ENCODE measurements at regions not wholly inside any gene's neighbourhood (a gene's known extent, or its start where the extent isn't known, plus 50 kb on each side); places are given as distances from the start of the nearest gene placed in this dataset.

DNA sequence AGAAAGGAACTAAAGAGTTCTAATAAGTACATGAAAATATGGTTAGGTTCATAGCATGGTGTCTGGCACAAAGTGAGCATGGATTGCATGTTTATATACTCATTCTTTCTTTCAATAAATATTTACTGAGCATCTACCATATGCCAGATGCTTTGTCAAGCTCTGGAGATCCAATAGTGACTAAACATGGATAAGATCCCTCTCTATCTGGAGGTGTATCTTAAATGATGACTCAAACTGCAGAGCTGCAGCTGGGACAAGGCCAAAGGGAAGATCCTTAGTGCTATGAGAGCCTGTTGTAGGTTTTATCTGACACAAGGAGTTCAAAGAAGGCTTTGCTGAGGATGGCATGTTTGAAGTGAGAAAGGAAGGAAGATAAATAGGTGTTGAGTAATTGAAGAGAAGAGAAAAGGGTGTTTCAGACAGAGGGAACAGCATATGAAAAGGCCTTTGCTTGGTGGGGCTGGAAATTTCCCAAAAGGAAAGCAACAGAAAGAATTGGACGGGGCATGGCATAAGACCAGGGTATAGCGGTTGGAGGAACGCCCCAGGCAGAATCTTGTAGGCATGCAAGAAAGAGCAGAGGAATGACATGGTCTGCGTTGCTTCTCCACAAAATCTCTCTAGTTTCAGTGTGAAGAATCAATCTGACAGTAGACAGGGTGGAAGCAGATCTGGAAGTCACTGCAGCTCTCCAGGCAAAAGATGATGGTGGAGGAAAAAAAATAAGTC lies 239.9 kb upstream of the LRTM1 start:
- CTCF ChIA-PET (ENCODE audit: low intra/inter-chr PET ratio) = no interaction called here
- ATAC-seq (no peak), DNase-seq (ENCODE audit: extremely low read depth in 1 of 4, low spot score in 3 of 4) (no peak), FAIRE-seq (no peak)
- Histone ChIP-seq H3K9me3 (replicated peaks; ENCODE audit: control insufficient read depth, insufficient read depth, low read depth, low read length) (no peaks in the 10 kb centered on the region), H3K4me2 (ENCODE audit: insufficient read depth, low read length) (no peak overlapping the region), H3K36me3 (ENCODE audit: control insufficient read depth, insufficient read depth, low read length) (no peaks in the 10 kb centered on the region), H3K27me3 (ENCODE audit: control insufficient read depth in 2 of 2, insufficient read depth in 2 of 2, low read length in 2 of 2) (no peaks in the 10 kb centered on the region), H3K9ac (ENCODE audit: insufficient read depth in 1 of 2, low read depth in 2 of 2, low read length in 2 of 2) (no peak overlapping the region), H4K20me1 (replicated peaks; ENCODE audit: control insufficient read depth, insufficient read depth, low read length) (no peaks in the 10 kb centered on the region), H2AFZ (ENCODE audit: low read depth, low read length) (no peak overlapping the region), H3K9me1 (ENCODE audit: control insufficient read depth, insufficient read depth, low read length) (no peaks in the 10 kb centered on the region), H3K27ac (ENCODE audit: extremely low read depth, low read depth, low read length) (no peak overlapping the region), H3K4me3 (no peak overlapping the region), H3K4me1 (replicated peaks in 1 of 2; ENCODE audit: control insufficient read depth in 2 of 2, insufficient read depth in 2 of 2, low read length in 2 of 2) (no peaks in the 10 kb centered on the region), H3K79me2 (ENCODE audit: control insufficient read depth, insufficient read depth, low read length) (no peaks in the 10 kb centered on the region)
- in situ Hi-C loops (cut with MboI) = no loop called here
- TF ChIP-seq, protein P1, sequence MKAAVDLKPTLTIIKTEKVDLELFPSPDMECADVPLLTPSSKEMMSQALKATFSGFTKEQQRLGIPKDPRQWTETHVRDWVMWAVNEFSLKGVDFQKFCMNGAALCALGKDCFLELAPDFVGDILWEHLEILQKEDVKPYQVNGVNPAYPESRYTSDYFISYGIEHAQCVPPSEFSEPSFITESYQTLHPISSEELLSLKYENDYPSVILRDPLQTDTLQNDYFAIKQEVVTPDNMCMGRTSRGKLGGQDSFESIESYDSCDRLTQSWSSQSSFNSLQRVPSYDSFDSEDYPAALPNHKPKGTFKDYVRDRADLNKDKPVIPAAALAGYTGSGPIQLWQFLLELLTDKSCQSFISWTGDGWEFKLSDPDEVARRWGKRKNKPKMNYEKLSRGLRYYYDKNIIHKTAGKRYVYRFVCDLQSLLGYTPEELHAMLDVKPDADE (conservative IDR thresholded peaks at IDR 0.05; ENCODE audit: control insufficient read depth, low read depth, low read length) = no peak
- no peak for TF ChIP-seq RB1 (IDR thresholded peaks at IDR 0.05; ENCODE audit: low read depth)
- no peak for TF ChIP-seq ZBTB7A (IDR thresholded peaks at IDR 0.05; ENCODE audit: borderline replicate concordance, control insufficient read depth, low read depth, low read length)
- no peak for TF ChIP-seq RBM22 (IDR thresholded peaks at IDR 0.05; ENCODE audit: low read depth, low read length, poor library complexity, severe bottlenecking)
- TF ChIP-seq TEAD4 (IDR thresholded peaks at IDR 0.05; ENCODE audit: low read length) = no peak
- TF ChIP-seq TEAD4 (CRISPR knock-in tag; IDR thresholded peaks at IDR 0.05; ENCODE audit: borderline replicate concordance) = no peak
- no peak for TF ChIP-seq HDAC2 (IDR thresholded peaks at IDR 0.05)
- TF ChIP-seq, protein P2, sequence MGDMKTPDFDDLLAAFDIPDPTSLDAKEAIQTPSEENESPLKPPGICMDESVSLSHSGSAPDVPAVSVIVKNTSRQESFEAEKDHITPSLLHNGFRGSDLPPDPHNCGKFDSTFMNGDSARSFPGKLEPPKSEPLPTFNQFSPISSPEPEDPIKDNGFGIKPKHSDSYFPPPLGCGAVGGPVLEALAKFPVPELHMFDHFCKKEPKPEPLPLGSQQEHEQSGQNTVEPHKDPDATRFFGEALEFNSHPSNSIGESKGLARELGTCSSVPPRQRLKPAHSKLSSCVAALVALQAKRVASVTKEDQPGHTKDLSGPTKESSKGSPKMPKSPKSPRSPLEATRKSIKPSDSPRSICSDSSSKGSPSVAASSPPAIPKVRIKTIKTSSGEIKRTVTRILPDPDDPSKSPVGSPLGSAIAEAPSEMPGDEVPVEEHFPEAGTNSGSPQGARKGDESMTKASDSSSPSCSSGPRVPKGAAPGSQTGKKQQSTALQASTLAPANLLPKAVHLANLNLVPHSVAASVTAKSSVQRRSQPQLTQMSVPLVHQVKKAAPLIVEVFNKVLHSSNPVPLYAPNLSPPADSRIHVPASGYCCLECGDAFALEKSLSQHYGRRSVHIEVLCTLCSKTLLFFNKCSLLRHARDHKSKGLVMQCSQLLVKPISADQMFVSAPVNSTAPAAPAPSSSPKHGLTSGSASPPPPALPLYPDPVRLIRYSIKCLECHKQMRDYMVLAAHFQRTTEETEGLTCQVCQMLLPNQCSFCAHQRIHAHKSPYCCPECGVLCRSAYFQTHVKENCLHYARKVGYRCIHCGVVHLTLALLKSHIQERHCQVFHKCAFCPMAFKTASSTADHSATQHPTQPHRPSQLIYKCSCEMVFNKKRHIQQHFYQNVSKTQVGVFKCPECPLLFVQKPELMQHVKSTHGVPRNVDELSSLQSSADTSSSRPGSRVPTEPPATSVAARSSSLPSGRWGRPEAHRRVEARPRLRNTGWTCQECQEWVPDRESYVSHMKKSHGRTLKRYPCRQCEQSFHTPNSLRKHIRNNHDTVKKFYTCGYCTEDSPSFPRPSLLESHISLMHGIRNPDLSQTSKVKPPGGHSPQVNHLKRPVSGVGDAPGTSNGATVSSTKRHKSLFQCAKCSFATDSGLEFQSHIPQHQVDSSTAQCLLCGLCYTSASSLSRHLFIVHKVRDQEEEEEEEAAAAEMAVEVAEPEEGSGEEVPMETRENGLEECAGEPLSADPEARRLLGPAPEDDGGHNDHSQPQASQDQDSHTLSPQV (IDR thresholded peaks at IDR 0.05) = no peak
- TF ChIP-seq BCOR (IDR thresholded peaks at IDR 0.05) = no peak
- 0% methylated on average over 3 of the region's 4 CpGs for WGBS (ENCODE audit: insufficient coverage, low coverage, missing lambda C conversion rate)
- no TSS peak for BruUV-seq (replicated peaks)
- intact Hi-C loops (cut with micrococcal nuclease) = no loop called here
- POLR2A ChIA-PET = interaction anchor here (0.6 kb wide), 1 partner anchor 508 kb away, joined by 3 read pairs; no protein-coding TSS in a partner anchor
